ENCODE measurements at regions not wholly inside any gene's neighbourhood (a gene's known extent, or its start where the extent isn't known, plus 50 kb on each side); places are given as distances from the start of the nearest gene placed in this dataset.

DNA sequence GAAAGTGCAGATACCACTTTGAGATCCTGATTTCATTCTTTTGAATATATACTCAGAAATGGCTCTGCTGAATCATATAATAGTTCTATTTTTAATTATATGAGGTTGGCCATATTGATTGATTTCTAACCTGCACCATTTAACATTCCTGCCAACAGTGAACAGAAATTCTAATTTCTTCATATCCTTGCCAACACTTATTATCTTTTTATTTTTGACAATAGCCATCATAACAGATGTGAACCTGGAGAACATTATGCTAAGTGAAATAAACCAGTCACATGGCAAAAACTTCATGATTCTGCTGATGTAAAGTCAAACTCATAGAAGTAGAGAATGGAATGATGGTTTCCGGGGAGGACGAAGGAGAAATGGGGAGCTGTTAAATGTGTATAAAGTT lies 344.5 kb upstream of the CYRIA start:
- Histone ChIP-seq H3K27me3 (ENCODE audit: insufficient read depth, low read depth, severe bottlenecking) (no peaks in the 10 kb centered on the region), H3K36me3 (no peaks in the 10 kb centered on the region), H3K9me3 (ENCODE audit: severe bottlenecking) (no peaks in the 10 kb centered on the region), H3K4me3 (ENCODE audit: low read depth, low read length) (no peak overlapping the region), H3K27ac (no peak overlapping the region)
- no peak for DNase-seq
- TF ChIP-seq, protein P1, sequence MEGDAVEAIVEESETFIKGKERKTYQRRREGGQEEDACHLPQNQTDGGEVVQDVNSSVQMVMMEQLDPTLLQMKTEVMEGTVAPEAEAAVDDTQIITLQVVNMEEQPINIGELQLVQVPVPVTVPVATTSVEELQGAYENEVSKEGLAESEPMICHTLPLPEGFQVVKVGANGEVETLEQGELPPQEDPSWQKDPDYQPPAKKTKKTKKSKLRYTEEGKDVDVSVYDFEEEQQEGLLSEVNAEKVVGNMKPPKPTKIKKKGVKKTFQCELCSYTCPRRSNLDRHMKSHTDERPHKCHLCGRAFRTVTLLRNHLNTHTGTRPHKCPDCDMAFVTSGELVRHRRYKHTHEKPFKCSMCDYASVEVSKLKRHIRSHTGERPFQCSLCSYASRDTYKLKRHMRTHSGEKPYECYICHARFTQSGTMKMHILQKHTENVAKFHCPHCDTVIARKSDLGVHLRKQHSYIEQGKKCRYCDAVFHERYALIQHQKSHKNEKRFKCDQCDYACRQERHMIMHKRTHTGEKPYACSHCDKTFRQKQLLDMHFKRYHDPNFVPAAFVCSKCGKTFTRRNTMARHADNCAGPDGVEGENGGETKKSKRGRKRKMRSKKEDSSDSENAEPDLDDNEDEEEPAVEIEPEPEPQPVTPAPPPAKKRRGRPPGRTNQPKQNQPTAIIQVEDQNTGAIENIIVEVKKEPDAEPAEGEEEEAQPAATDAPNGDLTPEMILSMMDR (IDR thresholded peaks at IDR 0.05; ENCODE audit: low read depth, low read length) = no peak

DNA sequence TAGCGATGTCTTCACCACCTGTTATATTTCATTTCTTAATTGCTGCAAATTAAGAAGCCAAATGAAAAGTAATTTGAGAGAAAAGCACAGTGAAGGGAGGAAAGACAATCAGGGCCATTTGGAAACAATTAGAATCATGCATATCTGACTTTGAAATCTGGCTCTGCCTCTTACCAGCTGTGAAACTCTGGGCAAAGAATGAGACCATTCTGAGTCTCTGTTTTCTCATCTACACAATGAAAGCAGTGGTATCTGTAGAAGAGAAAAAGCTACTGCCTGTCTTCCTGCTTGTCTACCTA lies 334.5 kb upstream of the CYRIA start:
- DNase-seq = no peak
- Histone ChIP-seq H3K27me3 (ENCODE audit: insufficient read depth, low read depth, severe bottlenecking) (no peaks in the 10 kb centered on the region), H3K36me3 (no peaks in the 10 kb centered on the region), H3K9me3 (ENCODE audit: severe bottlenecking) (peaks cover 8% of the 10 kb centered on the region), H3K27ac (no peak overlapping the region), H3K4me3 (ENCODE audit: low read depth, low read length) (no peak overlapping the region)
- TF ChIP-seq, protein P1 (IDR thresholded peaks at IDR 0.05; ENCODE audit: low read depth, low read length) = no peak

DNA sequence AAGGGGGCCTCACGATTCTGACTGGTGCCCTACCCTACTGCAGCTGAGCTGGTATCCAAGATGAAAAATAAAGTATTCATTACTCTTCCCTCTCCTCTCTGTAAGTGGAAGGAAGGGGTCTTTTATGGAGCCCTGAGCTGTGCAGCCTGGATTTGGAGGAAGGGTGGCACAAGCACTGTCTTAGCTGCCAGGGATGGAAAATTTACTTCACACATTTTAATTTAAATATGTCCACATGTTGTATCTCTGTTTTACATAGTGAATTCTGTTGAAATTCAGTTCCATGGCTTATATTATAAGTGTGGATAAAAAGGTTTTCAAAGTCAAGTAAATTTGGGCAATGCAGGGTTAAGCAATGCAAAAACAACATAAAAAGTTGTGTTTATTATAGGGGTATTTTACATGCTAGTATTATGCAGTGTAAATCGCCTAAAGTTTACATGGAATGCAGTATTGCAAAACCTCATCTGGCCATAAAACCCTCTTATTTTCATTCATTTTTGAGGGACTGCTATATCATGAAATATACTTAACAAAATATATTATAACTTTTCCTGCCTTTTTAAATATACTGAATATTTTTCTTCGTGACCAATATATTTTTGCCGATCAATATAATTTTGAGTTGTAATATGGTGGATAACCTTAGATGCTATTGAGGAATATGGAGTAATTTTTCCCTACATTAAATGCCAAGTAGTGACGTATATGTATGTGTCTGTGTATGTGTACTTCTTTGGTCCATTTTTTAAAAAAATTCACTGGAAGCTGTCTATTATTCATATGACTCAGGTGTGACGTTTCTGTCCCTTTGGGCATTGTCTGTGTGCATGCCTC lies 333.9 kb upstream of the CYRIA start:
- Histone ChIP-seq H3K27me3 (ENCODE audit: insufficient read depth, low read depth, severe bottlenecking) (no peaks in the 10 kb centered on the region), H3K27ac (no peak overlapping the region), H3K9me3 (ENCODE audit: severe bottlenecking) (peaks cover 8% of the 10 kb centered on the region), H3K36me3 (no peaks in the 10 kb centered on the region), H3K4me3 (ENCODE audit: low read depth, low read length) (no peak overlapping the region)
- TF ChIP-seq, protein P1 (IDR thresholded peaks at IDR 0.05; ENCODE audit: low read depth, low read length) = no peak
- no peak for DNase-seq

GRCh38 chr2:16978301-16978700 lies 312.7 kb upstream of the CYRIA start:
- DNase-seq = no peak

GRCh38 chr2:16974688-16975087 lies 309.1 kb upstream of the CYRIA start:
- no peak overlapping the region for H3K27ac ChIP-seq
- no peak for DNase-seq
- TF ChIP-seq, protein P1 (IDR thresholded peaks at IDR 0.05; ENCODE audit: low read depth, low read length) = no peak
- no peaks in the 10 kb centered on the region for H3K27me3 ChIP-seq (ENCODE audit: insufficient read depth, low read depth, severe bottlenecking)
- no peaks in the 10 kb centered on the region for H3K9me3 ChIP-seq (ENCODE audit: severe bottlenecking)
- H3K4me3 ChIP-seq (ENCODE audit: low read depth, low read length) = no peak overlapping the region
- H3K36me3 ChIP-seq = no peaks in the 10 kb centered on the region

More at GRCh38 chr2:16978301-16978700, 312.7 kb upstream of the CYRIA start:
- Histone ChIP-seq H3K27me3 (ENCODE audit: insufficient read depth, low read depth, severe bottlenecking) (no peaks in the 10 kb centered on the region), H3K27ac (no peak overlapping the region), H3K9me3 (ENCODE audit: severe bottlenecking) (no peaks in the 10 kb centered on the region), H3K4me3 (ENCODE audit: low read depth, low read length) (no peak overlapping the region), H3K36me3 (no peaks in the 10 kb centered on the region)
- TF ChIP-seq, protein P1 (IDR thresholded peaks at IDR 0.05; ENCODE audit: low read depth, low read length) = no peak

All from WERI-Rb-1 (cell line).